Colon (tissue), 2 donors: ENCODE measurements at regions not wholly inside any gene's neighbourhood (a gene's known extent, or its start where the extent isn't known, plus 50 kb on each side); places are given as distances from the start of the nearest gene placed in this dataset.
"Not testable (repeated sequence)": the region's sequence is repeated elsewhere in the genome, so short reads cannot be mapped to it uniquely, and the experiment has no call there.

Experiments
- FAIRE-seq: peaks from 2 replicates; lab custom pipeline; 2012; peaks lifted over from hg19 to GRCh38; lab: Jason Lieb, UNC
- donor health status: control.
- donor health status: control.

DNA sequence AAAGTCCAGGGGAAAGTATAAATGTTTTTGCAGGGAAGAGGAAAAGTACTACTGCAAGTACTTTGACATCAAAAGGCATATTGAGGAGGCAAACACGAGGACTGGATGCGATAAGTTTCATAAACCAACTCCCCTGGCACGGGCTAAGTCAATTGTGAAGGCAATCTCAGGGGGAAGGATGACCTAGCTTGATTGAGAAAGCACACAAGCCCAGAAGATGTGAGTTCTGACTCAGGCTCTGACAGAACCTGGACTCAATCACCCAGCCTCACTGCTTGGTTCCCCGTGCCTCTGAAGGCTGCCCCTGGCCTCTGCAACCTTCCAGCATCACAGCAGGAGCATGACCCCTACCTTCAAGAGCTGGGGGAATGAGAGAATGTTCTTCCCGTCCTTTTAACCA lies 93.2 kb upstream of the ZNF438 start:
- no peak for FAIRE-seq

DNA sequence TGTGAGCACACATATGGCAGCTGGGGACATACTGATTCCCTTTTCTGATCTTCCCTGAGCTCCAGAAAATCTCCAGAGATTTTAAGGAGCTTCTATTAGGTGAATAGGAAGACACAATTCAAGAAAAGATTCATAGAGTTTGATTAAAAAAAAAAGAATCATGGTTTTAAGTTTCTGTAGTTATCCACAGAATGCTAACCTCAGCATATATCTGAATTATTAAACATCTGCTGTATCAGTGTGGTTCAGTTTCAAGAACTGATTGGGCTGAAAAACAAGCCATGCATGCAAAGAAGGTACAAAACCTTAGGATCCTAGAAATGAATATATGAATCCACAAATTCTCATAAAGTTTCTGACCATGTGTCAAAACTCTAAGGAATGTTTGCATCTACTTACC lies 94.1 kb upstream of the ZNF438 start:
- FAIRE-seq = no peak

DNA sequence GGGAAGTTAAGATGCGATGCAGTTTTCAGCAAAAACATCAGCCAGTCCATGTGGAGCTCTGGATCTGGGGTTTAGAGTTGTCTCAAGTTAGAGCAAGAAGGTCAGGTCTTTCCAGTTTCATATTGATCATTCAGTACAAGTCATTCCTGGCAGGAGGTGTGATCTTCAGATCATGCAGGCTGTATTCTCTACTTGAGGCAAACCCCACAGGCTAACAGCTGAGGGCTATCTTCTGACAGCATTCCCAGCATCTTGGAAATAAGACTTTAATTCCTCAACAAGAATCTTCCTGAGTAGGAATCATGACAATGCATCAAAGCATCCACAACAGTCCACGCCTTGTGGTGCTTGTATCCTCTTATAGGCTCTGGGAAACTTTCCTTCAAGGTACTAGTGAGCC lies 94.9 kb upstream of the ZNF438 start:
- FAIRE-seq = no peak

DNA sequence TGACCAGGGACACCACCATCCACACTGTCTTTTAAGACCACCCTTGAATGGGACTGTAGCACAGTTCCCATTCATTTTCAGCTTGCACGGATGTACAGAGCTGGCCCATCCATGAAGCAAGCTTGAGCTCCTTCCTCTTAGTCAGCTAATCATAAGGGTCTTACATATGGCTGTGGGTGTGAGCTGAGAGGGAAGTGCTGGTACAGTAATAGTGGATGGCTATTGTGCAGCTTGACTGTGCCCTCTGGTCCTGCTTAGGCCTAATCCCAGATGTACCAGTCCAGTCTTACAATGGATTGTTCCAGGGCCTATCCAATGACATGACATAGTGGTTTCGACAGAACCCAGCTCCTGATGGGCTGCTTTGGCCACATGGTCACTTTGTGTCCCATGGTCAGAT lies 96.9 kb upstream of the ZNF438 start:
- FAIRE-seq = no peak

DNA sequence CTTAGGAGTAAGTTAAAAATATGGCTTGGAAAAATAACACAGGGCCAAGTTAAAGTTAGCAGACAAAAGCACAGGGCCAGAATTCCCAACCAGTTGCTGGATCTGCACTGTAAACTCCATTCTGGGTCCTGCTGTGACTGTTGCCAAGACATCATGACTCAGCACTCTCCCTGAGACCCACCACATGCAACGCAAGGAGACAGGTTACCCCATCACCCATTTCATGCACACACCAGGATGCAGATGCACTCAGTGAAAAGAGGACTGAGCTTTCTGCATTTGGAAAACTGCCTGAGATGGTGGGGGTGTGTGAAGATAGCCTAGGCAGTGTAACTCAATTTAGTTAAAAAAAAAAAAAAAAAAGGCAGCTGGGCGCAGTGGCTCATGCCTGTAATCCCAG lies 97.6 kb upstream of the ZNF438 start:
- FAIRE-seq = no peak

DNA sequence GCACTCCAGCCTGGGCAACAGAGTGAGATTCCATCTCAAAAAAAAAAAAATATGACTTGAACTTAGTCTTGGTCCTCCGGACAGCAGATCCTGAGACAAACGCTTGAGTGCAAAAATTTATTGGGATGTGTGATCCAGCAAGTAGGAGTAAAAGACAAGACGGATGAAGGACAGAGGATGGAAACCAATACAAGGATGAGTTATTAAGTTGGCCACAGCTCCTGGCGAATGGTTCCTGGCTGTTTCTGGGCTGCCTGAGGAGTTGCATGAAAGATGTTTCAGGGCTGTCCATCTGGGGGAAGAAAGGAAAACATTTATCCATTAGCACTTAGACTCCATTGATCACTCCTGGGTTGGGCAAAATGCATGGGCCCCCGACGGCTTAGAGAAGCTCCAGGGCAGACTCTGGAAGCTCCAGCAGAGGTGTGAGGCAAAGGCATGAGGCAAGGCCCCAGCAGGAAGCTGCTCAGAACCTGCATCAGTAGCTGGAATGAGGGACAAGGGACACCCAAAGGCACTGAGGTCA lies 98.3 kb upstream of the ZNF438 start:
- no peak for FAIRE-seq

DNA sequence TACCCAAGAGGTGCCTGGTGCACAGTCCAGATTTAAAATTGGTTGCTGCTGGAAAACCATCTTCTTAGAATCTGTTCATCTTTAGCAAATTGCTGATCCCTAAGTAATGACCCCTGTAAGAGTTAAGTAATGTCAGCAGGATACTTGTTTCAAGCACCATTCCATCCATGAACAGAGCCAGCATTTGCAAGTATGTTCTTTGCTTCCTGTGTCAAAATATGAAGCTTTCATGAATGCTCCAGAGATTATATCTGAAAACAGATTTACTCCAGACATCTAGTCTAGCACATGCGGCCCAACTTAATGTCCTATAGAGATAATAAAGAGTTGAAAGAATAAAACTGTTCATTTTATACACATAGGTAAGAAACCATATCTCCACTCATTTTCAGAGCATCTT lies 98.7 kb upstream of the ZNF438 start:
- FAIRE-seq = no peak

DNA sequence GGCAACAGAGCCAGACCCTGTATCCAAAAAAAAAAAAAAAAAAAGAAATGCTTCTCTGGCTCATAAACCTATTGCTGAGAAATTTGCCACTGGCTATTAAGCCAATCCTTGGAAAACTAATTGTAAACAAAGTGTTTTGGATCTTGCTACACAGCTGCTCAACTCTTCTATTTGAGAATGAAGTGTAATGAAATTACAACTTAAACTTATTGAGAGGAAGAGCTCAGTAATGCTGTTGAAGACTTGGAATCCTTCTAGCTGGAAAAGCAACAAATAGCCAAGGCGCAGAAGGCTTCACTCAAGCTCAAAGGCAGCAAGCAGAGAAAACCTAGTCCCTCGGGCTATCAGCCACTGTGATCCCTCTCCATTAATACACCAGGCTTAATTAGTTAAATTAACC lies 99.6 kb upstream of the ZNF438 start:
- no peak for FAIRE-seq

DNA sequence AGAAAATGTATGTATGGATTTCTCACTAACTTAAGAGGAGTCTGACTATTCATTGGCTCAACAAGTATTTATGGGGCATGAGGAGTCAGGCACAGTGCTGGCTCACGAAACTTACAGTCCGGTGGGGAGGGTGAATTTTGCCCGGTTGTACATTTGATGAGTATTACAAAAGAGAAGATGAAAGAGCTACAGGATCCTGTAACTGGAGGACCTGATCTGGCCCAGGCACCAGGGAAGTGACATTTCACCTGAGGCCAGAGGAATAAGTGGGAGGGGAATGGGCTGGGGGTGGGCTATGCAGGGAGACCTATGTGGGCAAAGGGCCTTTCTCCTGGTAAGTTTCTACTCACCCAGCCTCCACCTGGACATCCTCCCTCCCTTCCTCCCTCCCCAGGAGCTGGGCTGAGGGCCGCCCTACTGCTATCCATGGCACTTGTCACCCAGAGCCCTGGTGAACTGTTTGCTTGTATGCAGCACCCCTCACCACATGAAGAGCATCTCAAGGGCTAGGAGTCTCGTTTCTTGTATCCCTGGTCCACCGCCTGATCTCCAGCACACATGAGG lies 101.1 kb upstream of the ZNF438 start:
- no peak for FAIRE-seq

DNA sequence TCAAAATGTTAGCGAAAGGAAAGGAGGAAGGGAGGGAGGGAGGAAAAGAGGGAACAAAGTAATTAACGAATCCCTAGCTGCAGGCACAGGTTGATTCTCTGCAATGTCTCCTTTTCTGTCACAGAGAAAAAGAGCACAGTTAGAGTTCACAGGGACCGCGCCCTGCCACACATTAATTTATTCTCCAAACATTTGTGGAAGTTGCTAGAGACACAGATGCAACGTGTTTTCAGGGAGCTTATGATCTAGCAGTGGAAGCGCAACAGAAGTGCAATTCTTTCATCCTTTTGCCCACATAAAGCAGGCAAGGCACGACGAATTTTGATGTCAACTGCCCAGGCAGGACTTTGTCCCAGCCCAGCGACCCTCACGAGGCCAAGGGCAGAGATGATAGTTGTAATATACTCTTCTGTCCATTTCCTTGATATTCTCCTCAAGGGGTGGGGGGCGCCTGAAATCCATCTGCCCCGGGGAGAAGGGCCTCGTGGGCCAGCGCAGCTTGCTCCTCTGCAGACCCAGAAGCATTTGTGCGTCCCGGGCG lies 101.7 kb upstream of the ZNF438 start:
- no peak for FAIRE-seq

DNA sequence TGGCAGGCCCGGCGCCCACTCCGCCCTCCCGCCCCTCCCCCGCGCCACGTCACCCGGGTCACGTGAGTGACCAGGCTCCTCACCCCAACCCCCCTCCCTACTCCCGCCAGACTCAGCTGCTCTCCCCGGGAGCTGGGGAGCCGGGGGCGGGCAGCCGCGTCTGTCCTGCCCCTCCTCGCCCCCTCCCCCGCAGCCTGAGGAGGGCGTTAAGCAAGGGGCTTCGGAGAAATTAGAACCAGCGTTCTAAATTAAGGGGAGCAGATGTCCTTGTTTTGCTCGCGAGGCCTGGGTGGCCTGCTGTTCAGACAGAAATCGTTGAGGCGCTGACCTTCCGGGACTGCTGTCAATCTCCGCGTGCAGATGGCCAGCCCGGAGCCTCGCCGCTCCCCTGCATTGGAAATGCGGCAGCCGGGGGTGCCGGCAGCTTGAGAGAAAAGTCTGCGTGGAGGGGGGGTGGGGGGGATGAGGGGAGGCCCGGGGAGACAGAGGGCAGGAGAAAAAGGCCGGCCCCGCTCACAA lies 102.2 kb upstream of the ZNF438 start:
- FAIRE-seq = no peak

DNA sequence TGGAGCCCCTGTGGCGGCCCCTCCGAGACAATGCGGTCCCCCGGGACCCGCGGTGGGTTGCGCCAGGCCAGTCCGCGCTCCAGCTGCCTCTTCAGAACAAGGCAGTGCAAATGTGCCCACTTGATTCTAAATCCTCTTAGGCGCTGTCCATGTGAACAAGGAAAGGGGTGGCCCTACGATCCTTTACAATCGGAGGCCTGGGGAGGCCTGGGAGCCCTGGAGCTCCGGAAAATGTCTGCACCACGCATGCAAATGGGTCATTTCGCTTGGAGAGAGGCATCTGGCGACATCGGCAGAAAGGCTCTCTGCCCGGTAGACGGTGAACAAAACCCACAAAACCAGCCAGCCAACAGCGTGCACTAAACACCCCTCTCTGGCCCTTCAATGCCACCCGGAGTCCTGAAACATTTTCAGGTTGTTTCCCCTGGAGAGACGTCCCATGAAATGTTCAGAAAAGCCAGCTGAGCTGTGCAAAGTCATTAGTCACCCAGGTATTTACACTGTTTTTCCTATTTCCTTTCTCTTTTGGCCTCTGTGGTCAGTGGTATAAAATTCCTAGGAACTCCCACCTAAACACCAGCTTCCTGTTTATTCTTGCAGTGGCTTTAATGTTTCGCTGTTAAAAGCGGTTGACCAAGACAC lies 102.8 kb upstream of the ZNF438 start:
- no peak for FAIRE-seq

DNA sequence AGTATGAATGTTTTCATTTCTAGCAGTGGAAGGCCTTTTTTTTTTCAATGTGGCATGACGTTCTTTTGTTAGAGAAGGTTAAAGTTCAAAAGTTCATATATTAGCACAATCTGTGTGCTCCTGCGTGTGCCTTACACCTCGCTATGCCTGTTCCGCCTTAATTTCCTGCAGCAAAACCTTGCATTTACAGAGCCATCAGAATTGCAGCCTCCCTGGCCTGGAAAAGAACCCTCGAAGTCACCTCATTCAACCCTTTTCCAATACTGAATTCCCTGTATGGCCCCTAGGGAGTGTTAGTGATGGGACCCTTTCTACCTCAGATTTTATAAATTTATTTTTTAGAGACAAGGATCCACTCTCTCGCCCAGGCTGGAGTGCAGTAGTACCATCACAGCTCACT lies 103.5 kb upstream of the ZNF438 start:
- no peak for FAIRE-seq

DNA sequence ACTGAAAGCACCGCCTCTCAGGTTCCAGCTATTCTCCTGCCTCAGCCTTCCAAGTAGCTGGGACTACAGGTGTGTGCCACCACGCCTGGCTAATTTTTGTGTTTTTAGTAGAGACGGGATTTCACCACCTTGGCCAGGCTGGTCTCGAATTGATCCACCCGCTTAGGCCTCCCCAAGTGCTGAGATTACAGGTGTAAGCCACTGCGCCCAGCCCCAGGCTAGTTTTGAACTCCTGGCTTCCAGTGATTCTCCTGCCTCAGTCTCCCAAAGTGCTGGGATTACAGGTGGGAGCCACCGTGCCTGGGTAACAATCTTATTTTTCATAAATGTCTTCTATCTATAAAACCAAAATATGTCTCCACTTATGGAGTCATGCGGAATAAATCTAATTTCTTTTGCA lies 104.1 kb upstream of the ZNF438 start:
- FAIRE-seq = not testable (repeated sequence)

DNA sequence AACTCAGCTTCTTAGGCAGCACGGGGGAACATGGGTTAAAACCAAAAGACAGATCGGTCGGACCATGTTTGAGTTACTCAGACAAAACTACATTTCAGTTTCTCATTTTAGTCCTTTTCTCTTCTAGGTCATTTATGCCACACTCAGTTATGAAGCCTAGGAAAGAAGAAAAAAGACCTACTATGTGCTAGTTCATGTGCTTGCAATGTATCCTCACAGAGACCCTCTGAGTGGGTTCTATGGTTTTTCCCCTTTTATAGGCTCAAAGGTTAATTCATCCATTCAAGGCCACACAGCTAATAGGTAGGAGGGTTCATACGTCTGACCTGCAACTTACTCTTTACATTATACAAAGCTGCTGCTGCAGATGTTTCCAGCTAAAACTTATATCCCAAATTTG lies 104.7 kb upstream of the ZNF438 start:
- no peak for FAIRE-seq

DNA sequence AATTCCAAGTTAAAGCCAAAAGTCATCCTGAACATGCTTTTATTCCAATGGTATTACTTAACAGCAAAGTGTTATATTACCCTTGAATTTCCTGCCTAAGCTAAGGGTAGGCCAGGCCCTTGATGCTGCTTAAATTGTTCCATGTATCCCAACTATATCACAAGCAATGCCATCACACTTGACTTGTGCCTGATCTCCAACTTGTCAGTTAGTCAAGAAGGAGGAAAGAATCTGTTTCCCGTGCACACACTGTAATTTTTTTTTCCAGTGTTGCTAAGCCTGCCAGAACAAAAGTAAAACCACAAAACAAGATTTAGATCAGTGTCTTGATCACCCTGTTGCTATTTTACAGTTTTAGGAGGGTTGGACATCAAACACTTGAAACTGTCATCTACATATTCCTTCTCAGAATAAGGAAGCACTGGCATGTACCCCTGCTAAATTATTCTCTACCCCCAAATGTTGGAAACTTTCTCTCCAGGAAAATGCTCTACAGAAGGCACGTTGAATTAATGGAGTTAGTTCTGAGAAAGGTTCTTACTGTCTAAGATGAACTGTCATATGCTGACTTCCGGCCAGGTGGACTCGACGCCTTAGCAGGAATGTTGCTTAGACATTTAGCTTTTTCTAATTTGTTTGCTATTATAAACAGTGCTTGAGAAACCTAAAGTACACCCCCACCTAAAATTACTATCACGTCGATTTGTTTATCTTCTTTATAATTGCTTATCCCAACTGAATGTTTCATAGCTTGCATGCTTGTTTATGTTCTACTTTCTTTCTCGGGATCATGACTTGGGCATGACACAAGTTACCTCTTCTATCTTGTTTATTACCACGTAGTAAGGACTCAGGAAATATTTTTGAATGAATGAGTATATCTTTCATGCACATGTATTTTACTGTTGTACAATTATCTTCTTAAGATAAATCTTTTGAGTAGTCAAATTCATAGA lies 105.5 kb upstream of the ZNF438 start:
- FAIRE-seq = no peak

DNA sequence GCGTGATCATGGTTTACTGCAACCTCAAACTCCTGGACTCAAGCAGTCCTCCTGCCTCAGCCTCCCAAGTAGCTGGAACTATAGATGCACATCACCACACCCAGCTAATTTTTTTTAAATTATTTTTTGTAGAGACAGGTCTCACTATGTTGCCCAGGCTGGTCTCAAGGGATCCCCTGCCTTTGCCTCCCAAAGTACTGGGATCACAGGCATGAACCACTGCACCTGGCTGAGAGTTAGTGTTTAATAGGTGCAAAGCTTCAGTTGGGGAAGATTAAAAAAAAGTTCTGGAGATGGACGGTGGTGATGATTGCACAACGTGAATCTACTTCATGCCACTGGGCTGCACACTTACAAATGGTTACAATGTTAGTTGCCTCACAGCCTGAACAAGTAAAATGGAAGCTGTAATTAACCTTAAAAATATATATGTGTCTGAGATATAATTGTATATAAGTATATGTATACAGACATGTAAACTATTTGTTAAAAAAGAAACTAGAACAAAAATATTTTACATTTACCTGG lies 106.4 kb upstream of the ZNF438 start:
- FAIRE-seq = no peak

DNA sequence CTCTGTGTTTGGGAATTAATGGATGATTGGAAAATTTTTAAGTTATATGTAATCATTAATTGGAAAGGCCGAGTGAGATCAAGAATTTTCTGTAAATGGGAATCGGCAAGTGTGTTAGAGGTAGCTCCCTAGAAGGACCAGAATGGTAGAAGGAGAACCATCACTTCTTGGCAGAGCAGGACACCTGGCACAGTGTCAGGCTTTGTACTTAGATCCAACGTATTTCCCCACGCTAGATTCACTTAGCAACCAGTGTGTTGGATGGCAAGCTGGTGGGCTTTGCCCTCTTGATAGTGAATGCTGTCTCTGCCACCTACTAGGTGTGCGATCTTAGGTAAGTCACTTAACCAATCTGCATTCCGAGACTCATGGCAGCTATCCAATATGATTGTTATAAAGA lies 107.8 kb upstream of the ZNF438 start:
- no peak for FAIRE-seq

DNA sequence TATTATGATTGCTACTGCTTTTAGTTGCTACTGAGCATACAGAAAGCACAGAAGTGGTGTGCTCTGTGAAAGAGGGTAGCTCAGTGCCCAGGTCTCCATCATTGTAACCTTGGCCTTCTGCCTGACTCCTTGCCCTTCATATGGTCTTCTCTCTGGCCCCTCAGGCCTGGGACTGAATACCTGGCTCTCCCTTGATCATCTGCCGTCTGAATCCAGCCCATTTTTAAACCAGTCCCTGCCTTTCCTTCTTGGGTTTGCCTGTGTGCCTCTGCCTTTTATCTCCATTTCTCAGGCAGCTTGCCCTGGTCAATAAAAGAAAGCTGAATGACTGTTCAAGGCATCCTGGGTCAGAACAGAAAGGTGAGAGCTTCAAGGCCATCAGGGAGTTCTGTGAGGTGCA lies 109.1 kb upstream of the ZNF438 start:
- no peak for FAIRE-seq

DNA sequence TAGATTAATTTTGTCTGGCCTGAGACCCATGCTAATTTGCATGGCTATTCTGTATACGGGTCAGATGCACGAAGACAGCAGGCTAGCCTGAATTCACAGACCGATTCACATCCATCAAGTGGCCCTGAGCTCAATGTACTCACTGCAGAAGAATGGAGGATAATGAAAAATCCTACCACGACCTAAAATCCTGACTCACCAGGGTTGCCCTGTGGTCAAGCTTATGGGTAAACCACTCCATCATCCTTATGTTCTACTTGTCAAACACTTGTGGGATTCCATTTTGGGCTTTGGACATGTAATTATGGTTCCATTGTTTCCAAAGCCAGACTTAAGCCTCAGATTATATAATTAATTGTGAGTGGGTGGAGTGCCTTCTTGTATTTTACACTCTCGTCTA lies 110.4 kb upstream of the ZNF438 start:
- FAIRE-seq = no peak

DNA sequence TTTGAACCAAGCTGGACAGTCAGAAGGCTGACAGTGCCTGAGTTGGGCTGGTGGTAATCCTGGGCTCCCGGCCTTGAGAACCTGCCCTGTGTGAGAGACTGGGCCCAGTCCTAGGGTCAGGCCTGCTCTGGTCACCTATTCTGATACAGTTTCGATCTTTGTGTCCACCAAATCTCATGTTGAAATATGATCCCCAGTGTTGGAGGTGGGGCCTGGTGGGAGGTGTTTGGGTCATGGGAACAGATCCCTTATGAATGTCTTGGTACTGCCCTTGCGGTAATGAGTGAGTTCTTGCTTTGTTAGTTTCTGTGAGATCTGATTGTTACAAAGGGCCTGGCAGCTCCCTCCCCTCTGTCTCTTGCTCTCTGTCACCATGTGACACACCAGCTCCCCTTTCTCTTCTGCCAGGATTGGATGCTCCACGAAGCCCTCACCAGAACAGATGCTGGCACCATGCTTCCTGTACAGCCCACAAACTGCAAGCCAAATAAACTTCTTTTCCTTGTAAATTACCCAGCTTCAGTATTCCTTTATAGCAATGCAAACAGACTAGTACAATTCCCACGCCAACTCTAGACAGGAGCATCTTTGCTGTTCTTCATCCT lies 111.8 kb upstream of the ZNF438 start:
- FAIRE-seq = no peak

DNA sequence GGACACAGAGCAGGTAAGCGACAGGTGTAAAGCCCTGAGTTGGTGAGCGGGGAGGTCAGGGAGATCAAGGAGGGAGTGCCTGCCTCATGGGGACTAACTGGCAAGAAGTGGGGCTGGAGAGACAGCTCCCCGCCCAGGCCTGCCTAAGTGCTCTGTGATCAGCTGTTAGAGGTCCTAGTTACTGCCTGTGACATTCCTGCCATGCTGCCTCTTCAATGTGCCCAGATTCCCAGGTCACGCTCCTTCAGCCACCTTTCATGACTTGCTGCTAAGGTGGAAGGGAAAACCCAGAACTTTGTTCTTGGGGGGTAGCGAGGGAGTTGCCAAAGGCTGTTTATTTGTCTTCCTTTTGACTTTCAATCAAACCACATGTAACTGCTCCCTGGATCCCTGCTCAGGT lies 114.3 kb upstream of the ZNF438 start:
- FAIRE-seq = no peak
